ENCODE measurements at regions not wholly inside any gene's neighbourhood (a gene's known extent, or its start where the extent isn't known, plus 50 kb on each side); places are given as distances from the start of the nearest gene placed in this dataset.
"Not testable (repeated sequence)": the region's sequence is repeated elsewhere in the genome, so short reads cannot be mapped to it uniquely, and the experiment has no call there.

- no peak overlapping the region for H3K27ac Mint-ChIP-seq
- peaks cover 0 to 5% (median 0%) of the 10 kb centered on the region in 7 donors for H3K9me3 Mint-ChIP-seq
- no peaks in the 10 kb centered on the region for H3K4me1 Mint-ChIP-seq
- peaks cover 24 to 40% (median 34%) of the 10 kb centered on the region in 3 donors for H3K27me3 Mint-ChIP-seq
- ATAC-seq (ENCODE audit: low read depth in 2 of 2) (no peak), DNase-seq (no peak)
- H3K36me3 Mint-ChIP-seq: no peaks in the 10 kb centered on the region
- H3K4me3 Mint-ChIP-seq: no peak overlapping the region
These were observed 260.8 kb downstream of the MIAT start for GRCh38 chr22:26918226-26918625.

GRCh38 chr22:26921726-26922125 is 264.3 kb downstream of the MIAT start:
- no peaks in the 10 kb centered on the region for H3K36me3 Mint-ChIP-seq
- ATAC-seq (ENCODE audit: low read depth in 2 of 2) (no peak), DNase-seq (no peak)
- H3K27ac Mint-ChIP-seq: no peak overlapping the region
- peaks cover 0 to 5% (median 0%) of the 10 kb centered on the region in 7 donors for H3K9me3 Mint-ChIP-seq
- H3K4me1 Mint-ChIP-seq: no peaks in the 10 kb centered on the region
- H3K4me3 Mint-ChIP-seq: no peak overlapping the region
- H3K27me3 Mint-ChIP-seq: peaks cover 15 to 20% (median 20%) of the 10 kb centered on the region in 3 donors

GRCh38 chr22:26922806-26923205 is 265.4 kb downstream of the MIAT start:
- H3K4me3 Mint-ChIP-seq: no peak overlapping the region
- no peaks in the 10 kb centered on the region for H3K4me1 Mint-ChIP-seq
- H3K27me3 Mint-ChIP-seq: peaks cover 15 to 17% (median 16%) of the 10 kb centered on the region in 3 donors
- no peak for ATAC-seq (ENCODE audit: low read depth in 2 of 2)
- DNase-seq: no peak
- no peak overlapping the region for H3K27ac Mint-ChIP-seq
- H3K36me3 Mint-ChIP-seq: no peaks in the 10 kb centered on the region
- peaks cover 0 to 5% (median 0%) of the 10 kb centered on the region in 7 donors for H3K9me3 Mint-ChIP-seq

GRCh38 chr22:26923531-26923930 is 266.1 kb downstream of the MIAT start:
- no peak overlapping the region for H3K4me3 Mint-ChIP-seq
- H3K27ac Mint-ChIP-seq: no peak overlapping the region
- no peak for DNase-seq

GRCh38 chr22:26927821-26928220 is 270.4 kb downstream of the MIAT start:
- Mint-ChIP-seq H3K27me3 (peaks cover 6 to 19% (median 18%) of the 10 kb centered on the region in 3 donors), H3K4me3 (no peak overlapping the region), H3K27ac (no peak overlapping the region), H3K4me1 (no peaks in the 10 kb centered on the region), H3K9me3 (peaks cover 0 to 4% (median 0%) of the 10 kb centered on the region in 7 donors), H3K36me3 (no peaks in the 10 kb centered on the region)
- ATAC-seq (ENCODE audit: low read depth in 2 of 2): no peak
- DNase-seq: no peak

More at GRCh38 chr22:26923531-26923930, 266.1 kb downstream of the MIAT start:
- peaks cover 0 to 4% (median 0%) of the 10 kb centered on the region in 7 donors for H3K9me3 Mint-ChIP-seq
- H3K4me1 Mint-ChIP-seq: no peaks in the 10 kb centered on the region
- no peaks in the 10 kb centered on the region for H3K36me3 Mint-ChIP-seq
- ATAC-seq (ENCODE audit: low read depth in 2 of 2): no peak
- peaks cover 11 to 16% (median 15%) of the 10 kb centered on the region in 3 donors for H3K27me3 Mint-ChIP-seq

- Mint-ChIP-seq H3K27me3 (peaks cover 9 to 19% (median 16%) of the 10 kb centered on the region in 3 donors), H3K36me3 (no peaks in the 10 kb centered on the region), H3K4me1 (no peaks in the 10 kb centered on the region), H3K9me3 (peaks cover 0 to 2% (median 0%) of the 10 kb centered on the region in 7 donors), H3K27ac (no peak overlapping the region), H3K4me3 (no peak overlapping the region)
- ATAC-seq (ENCODE audit: low read depth in 2 of 2) (no peak), DNase-seq (no peak)
These were observed 274.1 kb downstream of the MIAT start for GRCh38 chr22:26931471-26931870.

- H3K27me3 Mint-ChIP-seq: peaks cover 6 to 28% (median 16%) of the 10 kb centered on the region in 3 donors
- H3K36me3 Mint-ChIP-seq: peaks cover 0 to 6% of the 10 kb centered on the region in 2 donors
- H3K27ac Mint-ChIP-seq: no peak overlapping the region
- ATAC-seq (ENCODE audit: low read depth in 2 of 2) (no peak), DNase-seq (no peak)
- no peak overlapping the region for H3K4me3 Mint-ChIP-seq
- no peaks in the 10 kb centered on the region for H3K4me1 Mint-ChIP-seq
- peaks cover 0 to 11% (median 6%) of the 10 kb centered on the region in 7 donors for H3K9me3 Mint-ChIP-seq
These were observed 275.8 kb downstream of the MIAT start for GRCh38 chr22:26933105-26933590.

- Mint-ChIP-seq H3K4me3 (no peak overlapping the region), H3K27me3 (peaks cover 0 to 33% (median 6%) of the 10 kb centered on the region in 3 donors), H3K4me1 (no peaks in the 10 kb centered on the region), H3K9me3 (peaks cover 0 to 11% (median 6%) of the 10 kb centered on the region in 7 donors), H3K36me3 (peaks cover 0 to 6% of the 10 kb centered on the region in 2 donors), H3K27ac (no peak overlapping the region)
- DNase-seq (no peak), ATAC-seq (ENCODE audit: low read depth in 2 of 2) (no peak)
These were observed 279.8 kb downstream of the MIAT start for GRCh38 chr22:26937213-26937612.

- H3K36me3 Mint-ChIP-seq: peaks cover 0 to 6% of the 10 kb centered on the region in 2 donors
- ATAC-seq (ENCODE audit: low read depth in 2 of 2) (no peak), DNase-seq (no peak)
- H3K9me3 Mint-ChIP-seq: peaks cover 0 to 11% (median 6%) of the 10 kb centered on the region in 7 donors
- H3K27me3 Mint-ChIP-seq: peaks cover under 1 to 27% (median 6%) of the 10 kb centered on the region in 3 donors
- H3K4me1 Mint-ChIP-seq: no peaks in the 10 kb centered on the region
- no peak overlapping the region for H3K4me3 Mint-ChIP-seq
- peak overlapping the region in 1 of 6 donors; percentile 60 for H3K27ac Mint-ChIP-seq
These were observed 282.1 kb downstream of the MIAT start for GRCh38 chr22:26939466-26939865.

- Mint-ChIP-seq H3K4me3 (no peak overlapping the region), H3K27ac (no peak overlapping the region), H3K27me3 (peaks cover 12 to 22% (median 18%) of the 10 kb centered on the region in 3 donors), H3K4me1 (no peaks in the 10 kb centered on the region), H3K9me3 (peaks cover 0 to 9% (median 5%) of the 10 kb centered on the region in 7 donors), H3K36me3 (peaks cover 0 to 6% of the 10 kb centered on the region in 2 donors)
- DNase-seq (no peak), ATAC-seq (ENCODE audit: low read depth in 2 of 2) (no peak)
These were observed 284.7 kb downstream of the MIAT start for GRCh38 chr22:26941896-26942636.

GRCh38 chr22:26942637-26942957 is 285.2 kb downstream of the MIAT start:
- Mint-ChIP-seq H3K4me3 (no peak overlapping the region), H3K4me1 (no peaks in the 10 kb centered on the region), H3K36me3 (peaks cover 0 to 3% of the 10 kb centered on the region in 2 donors), H3K27ac (no peak overlapping the region), H3K27me3 (peaks cover 8 to 24% (median 21%) of the 10 kb centered on the region in 3 donors), H3K9me3 (peaks cover 0 to 7% (median 2%) of the 10 kb centered on the region in 7 donors)
- ATAC-seq (ENCODE audit: low read depth in 2 of 2): no peak
- no peak for DNase-seq

- DNase-seq: no peak
- no peaks in the 10 kb centered on the region for H3K4me1 Mint-ChIP-seq
- no peak overlapping the region for H3K4me3 Mint-ChIP-seq
- no peak overlapping the region for H3K27ac Mint-ChIP-seq
- H3K27me3 Mint-ChIP-seq: peaks cover 15 to 27% (median 24%) of the 10 kb centered on the region in 3 donors
- H3K36me3 Mint-ChIP-seq: no peaks in the 10 kb centered on the region
- no peaks in the 10 kb centered on the region for H3K9me3 Mint-ChIP-seq
- ATAC-seq (ENCODE audit: low read depth in 2 of 2): no peak
These were observed 288.2 kb downstream of the MIAT start for GRCh38 chr22:26945565-26945964.

- no peak for ATAC-seq (ENCODE audit: low read depth in 2 of 2)
- Mint-ChIP-seq H3K4me3 (no peak overlapping the region), H3K9me3 (no peaks in the 10 kb centered on the region), H3K27ac (no peak overlapping the region), H3K27me3 (peaks cover 16 to 60% (median 55%) of the 10 kb centered on the region in 3 donors), H3K36me3 (no peaks in the 10 kb centered on the region), H3K4me1 (no peaks in the 10 kb centered on the region)
- DNase-seq: no peak
These were observed 291.8 kb downstream of the MIAT start for GRCh38 chr22:26949193-26949592.

- H3K9me3 Mint-ChIP-seq; H3K4me3 Mint-ChIP-seq; H3K4me1 Mint-ChIP-seq; H3K36me3 Mint-ChIP-seq; DNase-seq; H3K27ac Mint-ChIP-seq; ATAC-seq (ENCODE audit: low read depth in 2 of 2): not testable (repeated sequence)
- peaks cover 28 to 62% (median 61%) of the 10 kb centered on the region in 3 donors for H3K27me3 Mint-ChIP-seq
These were observed 293.8 kb downstream of the MIAT start for GRCh38 chr22:26951139-26951538.
